GM23338 (cell line): ENCODE measurements at regions not wholly inside any gene's neighbourhood (a gene's known extent, or its start where the extent isn't known, plus 50 kb on each side); places are given as distances from the start of the nearest gene placed in this dataset.

Experiments used
- ATAC-seq: fragments of 200-7000 bp; cut with Tn5 transposase; 3 replicates; pipeline ENCODE4 v1.9.1; 2020
- DNase-seq: peaks from one replicate; pipeline ENCODE4 v3.0.0-alpha.2; 2015; ENCODE audit warnings: low spot score
- H2AFZ ChIP-seq: fragments of 200-600 bp; sonication (generic); 2 replicates; pipeline ENCODE4 v1.8.0; 2016; ENCODE audit warnings: antibody characterized with exemption, mild to moderate bottlenecking, moderate library complexity
- H3F3A ChIP-seq: fragments of 200-600 bp; sonication (generic); replicated peaks from 2 replicates; pipeline ENCODE4 v1.8.0; 2017; ENCODE audit warnings: antibody characterized with exemption, mixed run types, low read depth
- H3K27ac ChIP-seq: fragments of 200-600 bp; sonication (generic); 2 replicates; pipeline ENCODE4 v1.6.1; 2016; ENCODE audit warnings: low read depth
- H3K27me3 ChIP-seq: fragments of 200-600 bp; sonication (generic); 2 replicates; pipeline ENCODE4 v1.8.0; 2016; ENCODE audit warnings: mild to moderate bottlenecking, mixed run types, moderate library complexity; ENCODE audit not compliant: insufficient read depth
- H3K36me3 ChIP-seq: fragments of 200-600 bp; sonication (generic); 2 replicates; pipeline ENCODE4 v1.8.0; 2016; ENCODE audit warnings: mild to moderate bottlenecking; ENCODE audit not compliant: insufficient read depth
- H3K4me1 ChIP-seq: fragments of 200-600 bp; sonication (generic); 2 replicates; pipeline ENCODE4 v1.8.0; 2016; ENCODE audit warnings: mild to moderate bottlenecking, moderate library complexity; ENCODE audit not compliant: insufficient read depth
- H3K4me2 ChIP-seq: fragments of 200-600 bp; sonication (generic); 2 replicates; pipeline ENCODE4 v1.7.1; 2017; ENCODE audit warnings: mixed run types
- H3K4me3 ChIP-seq: fragments of 200-600 bp; sonication (generic); 2 replicates; pipeline ENCODE4 v1.6.1; 2016; ENCODE audit warnings: mixed run types
- H3K79me2 ChIP-seq: fragments of 200-600 bp; sonication (generic); replicated peaks from 2 replicates; pipeline ENCODE4 v1.8.0; 2017; ENCODE audit warnings: mild to moderate bottlenecking; ENCODE audit not compliant: insufficient read depth
- H3K9me2 ChIP-seq: fragments of 200-600 bp; sonication (generic); 2 replicates; pipeline ENCODE4 v1.8.0; 2017; ENCODE audit not compliant: insufficient read depth
- H4K20me1 ChIP-seq: fragments of 200-600 bp; sonication (generic); replicated peaks from 2 replicates; pipeline ENCODE4 v1.8.0; 2017; ENCODE audit warnings: mild to moderate bottlenecking; ENCODE audit not compliant: insufficient read depth
- H3K27ac Mint-ChIP-seq: 2 replicates; pipeline ENCODE4 v1.8.0; 2020; ENCODE audit warnings: inconsistent platforms, mild to moderate bottlenecking, moderate library complexity, mixed read lengths
- H3K27me3 Mint-ChIP-seq: 3 replicates; pipeline ENCODE4 v1.8.0; 2022; ENCODE audit warnings: low read depth, mild to moderate bottlenecking, moderate library complexity, mixed read lengths, inconsistent platforms; ENCODE audit not compliant: insufficient read depth, poor library complexity
- H3K36me3 Mint-ChIP-seq: 3 replicates; pipeline ENCODE4 v1.8.0; 2021; ENCODE audit warnings: low read depth, mild to moderate bottlenecking, inconsistent platforms, moderate library complexity, mixed read lengths
- H3K4me1 Mint-ChIP-seq: 3 replicates; pipeline ENCODE4 v1.8.0; 2020; ENCODE audit warnings: mild to moderate bottlenecking, inconsistent platforms, mixed read lengths
- H3K4me3 Mint-ChIP-seq: 3 replicates; pipeline ENCODE4 v1.8.0; 2021; ENCODE audit warnings: moderate library complexity, mild to moderate bottlenecking, inconsistent platforms, mixed read lengths
- H3K9me3 Mint-ChIP-seq: 3 replicates; pipeline ENCODE4 v1.8.0; 2020; ENCODE audit warnings: moderate library complexity, mild to moderate bottlenecking, inconsistent platforms, mixed read lengths
- CREB1 ChIP-seq: fragments of 250-450 bp; sonication (Bioruptor Pico); IDR thresholded peaks from 2 replicates; pipeline ENCODE4 v1.5.0; 2020; ENCODE audit warnings: low read depth, mild to moderate bottlenecking, moderate library complexity
- CTCF ChIP-seq, 2 experiments: fragments of 200-600 bp in 1 of 2; sonication (generic) in 1 of 2; conservative IDR thresholded peaks; 2 replicates each; pipeline versions ENCODE4 v1.5.1 to v1.6.1; 2016 to 2017; ENCODE audit warnings: antibody characterized with exemption in 2 of 2, low read depth in 2 of 2, mild to moderate bottlenecking in 2 of 2, moderate library complexity in 1 of 2
- EZH2phosphoT487 ChIP-seq: fragments of 200-600 bp; sonication (generic); IDR thresholded peaks from one replicate; pipeline ENCODE4 v1.8.1; 2018; ENCODE audit warnings: antibody characterized with exemption; ENCODE audit not compliant: unreplicated experiment
- JUNB ChIP-seq: IDR thresholded peaks from one replicate; pipeline ENCODE4 v1.6.1; 2016; ENCODE audit warnings: antibody characterized with exemption; ENCODE audit not compliant: unreplicated experiment
- NANOG ChIP-seq: IDR thresholded peaks from 2 replicates; pipeline ENCODE4 v1.6.1; 2016; ENCODE audit warnings: antibody characterized with exemption, borderline replicate concordance
- POLR2AphosphoS5 ChIP-seq: IDR thresholded peaks from 2 replicates; pipeline ENCODE4 v1.6.1; 2016; ENCODE audit warnings: antibody characterized with exemption, low read depth
- REST ChIP-seq: IDR thresholded peaks from one replicate; pipeline ENCODE4 v1.6.1; 2018; ENCODE audit warnings: antibody characterized with exemption; ENCODE audit not compliant: unreplicated experiment
- STAT1 ChIP-seq: IDR thresholded peaks from one replicate; pipeline ENCODE4 v1.6.1; 2016; ENCODE audit warnings: antibody characterized with exemption; ENCODE audit not compliant: unreplicated experiment
- ZNF114 ChIP-seq: fragments of 250-450 bp; sonication (Bioruptor Pico); IDR thresholded peaks from 2 replicates; pipeline ENCODE4 v1.5.0; 2020; ENCODE audit warnings: mild to moderate bottlenecking, moderate library complexity
- TF ChIP-seq, protein P1 (sequence below): fragments of 250-450 bp; sonication (Bioruptor Pico); IDR thresholded peaks from 2 replicates; pipeline ENCODE4 v1.5.0; 2020; ENCODE audit warnings: mild to moderate bottlenecking, moderate library complexity

GRCh38 chr13:34591900-34592529, 350.1 kb upstream of the NBEA start (continued):
- no peak for TF ChIP-seq CTCF (conservative IDR thresholded peaks at IDR 0.05; ENCODE audit: low read depth in 2 of 2)
- TF ChIP-seq POLR2AphosphoS5, result no peak
- TF ChIP-seq CREB1 (CRISPR knock-in tag), result no peak

GRCh38 chr13:34593658-34594057, 348.4 kb upstream of the NBEA start:
- Histone ChIP-seq H3K79me2 (no peaks in the 10 kb centered on the region), H3K36me3 (no peaks in the 10 kb centered on the region), H3K4me3 (no peak overlapping the region), H4K20me1 (no peaks in the 10 kb centered on the region), H3K4me1 (no peaks in the 10 kb centered on the region), H3K27ac (no peak overlapping the region), H3K4me2 (no peak overlapping the region), H3K9me2 (peaks cover 14% of the 10 kb centered on the region; the same call in 1 of the 2 replicates), H3K27me3 (no peaks in the 10 kb centered on the region), H2AFZ (0 out of 2 replicates have a peak overlapping the region, but pooled peaks have one; percentile 45), H3F3A (no peaks in the 10 kb centered on the region)
- Mint-ChIP-seq H3K36me3 (peaks cover 13% of the 10 kb centered on the region; the same call in 2 of the 3 replicates), H3K27ac (no peak overlapping the region), H3K27me3 (no peaks in the 10 kb centered on the region), H3K9me3 (peaks cover 12% of the 10 kb centered on the region; the same call in 2 of the 3 replicates), H3K4me1 (peaks cover 7% of the 10 kb centered on the region; the same call in 2 of the 3 replicates), H3K4me3 (no peak overlapping the region)
- ATAC-seq (no peak), DNase-seq (no peak)
- no peak for TF ChIP-seq CTCF (conservative IDR thresholded peaks at IDR 0.05; ENCODE audit: low read depth in 2 of 2)
- no peak for TF ChIP-seq JUNB
- TF ChIP-seq ZNF114 (CRISPR knock-in tag), result no peak
- no peak for TF ChIP-seq REST
- TF ChIP-seq EZH2phosphoT487, result no peak
- TF ChIP-seq STAT1, result no peak
- no peak for TF ChIP-seq NANOG
- no peak for TF ChIP-seq POLR2AphosphoS5
- TF ChIP-seq, protein P1, sequence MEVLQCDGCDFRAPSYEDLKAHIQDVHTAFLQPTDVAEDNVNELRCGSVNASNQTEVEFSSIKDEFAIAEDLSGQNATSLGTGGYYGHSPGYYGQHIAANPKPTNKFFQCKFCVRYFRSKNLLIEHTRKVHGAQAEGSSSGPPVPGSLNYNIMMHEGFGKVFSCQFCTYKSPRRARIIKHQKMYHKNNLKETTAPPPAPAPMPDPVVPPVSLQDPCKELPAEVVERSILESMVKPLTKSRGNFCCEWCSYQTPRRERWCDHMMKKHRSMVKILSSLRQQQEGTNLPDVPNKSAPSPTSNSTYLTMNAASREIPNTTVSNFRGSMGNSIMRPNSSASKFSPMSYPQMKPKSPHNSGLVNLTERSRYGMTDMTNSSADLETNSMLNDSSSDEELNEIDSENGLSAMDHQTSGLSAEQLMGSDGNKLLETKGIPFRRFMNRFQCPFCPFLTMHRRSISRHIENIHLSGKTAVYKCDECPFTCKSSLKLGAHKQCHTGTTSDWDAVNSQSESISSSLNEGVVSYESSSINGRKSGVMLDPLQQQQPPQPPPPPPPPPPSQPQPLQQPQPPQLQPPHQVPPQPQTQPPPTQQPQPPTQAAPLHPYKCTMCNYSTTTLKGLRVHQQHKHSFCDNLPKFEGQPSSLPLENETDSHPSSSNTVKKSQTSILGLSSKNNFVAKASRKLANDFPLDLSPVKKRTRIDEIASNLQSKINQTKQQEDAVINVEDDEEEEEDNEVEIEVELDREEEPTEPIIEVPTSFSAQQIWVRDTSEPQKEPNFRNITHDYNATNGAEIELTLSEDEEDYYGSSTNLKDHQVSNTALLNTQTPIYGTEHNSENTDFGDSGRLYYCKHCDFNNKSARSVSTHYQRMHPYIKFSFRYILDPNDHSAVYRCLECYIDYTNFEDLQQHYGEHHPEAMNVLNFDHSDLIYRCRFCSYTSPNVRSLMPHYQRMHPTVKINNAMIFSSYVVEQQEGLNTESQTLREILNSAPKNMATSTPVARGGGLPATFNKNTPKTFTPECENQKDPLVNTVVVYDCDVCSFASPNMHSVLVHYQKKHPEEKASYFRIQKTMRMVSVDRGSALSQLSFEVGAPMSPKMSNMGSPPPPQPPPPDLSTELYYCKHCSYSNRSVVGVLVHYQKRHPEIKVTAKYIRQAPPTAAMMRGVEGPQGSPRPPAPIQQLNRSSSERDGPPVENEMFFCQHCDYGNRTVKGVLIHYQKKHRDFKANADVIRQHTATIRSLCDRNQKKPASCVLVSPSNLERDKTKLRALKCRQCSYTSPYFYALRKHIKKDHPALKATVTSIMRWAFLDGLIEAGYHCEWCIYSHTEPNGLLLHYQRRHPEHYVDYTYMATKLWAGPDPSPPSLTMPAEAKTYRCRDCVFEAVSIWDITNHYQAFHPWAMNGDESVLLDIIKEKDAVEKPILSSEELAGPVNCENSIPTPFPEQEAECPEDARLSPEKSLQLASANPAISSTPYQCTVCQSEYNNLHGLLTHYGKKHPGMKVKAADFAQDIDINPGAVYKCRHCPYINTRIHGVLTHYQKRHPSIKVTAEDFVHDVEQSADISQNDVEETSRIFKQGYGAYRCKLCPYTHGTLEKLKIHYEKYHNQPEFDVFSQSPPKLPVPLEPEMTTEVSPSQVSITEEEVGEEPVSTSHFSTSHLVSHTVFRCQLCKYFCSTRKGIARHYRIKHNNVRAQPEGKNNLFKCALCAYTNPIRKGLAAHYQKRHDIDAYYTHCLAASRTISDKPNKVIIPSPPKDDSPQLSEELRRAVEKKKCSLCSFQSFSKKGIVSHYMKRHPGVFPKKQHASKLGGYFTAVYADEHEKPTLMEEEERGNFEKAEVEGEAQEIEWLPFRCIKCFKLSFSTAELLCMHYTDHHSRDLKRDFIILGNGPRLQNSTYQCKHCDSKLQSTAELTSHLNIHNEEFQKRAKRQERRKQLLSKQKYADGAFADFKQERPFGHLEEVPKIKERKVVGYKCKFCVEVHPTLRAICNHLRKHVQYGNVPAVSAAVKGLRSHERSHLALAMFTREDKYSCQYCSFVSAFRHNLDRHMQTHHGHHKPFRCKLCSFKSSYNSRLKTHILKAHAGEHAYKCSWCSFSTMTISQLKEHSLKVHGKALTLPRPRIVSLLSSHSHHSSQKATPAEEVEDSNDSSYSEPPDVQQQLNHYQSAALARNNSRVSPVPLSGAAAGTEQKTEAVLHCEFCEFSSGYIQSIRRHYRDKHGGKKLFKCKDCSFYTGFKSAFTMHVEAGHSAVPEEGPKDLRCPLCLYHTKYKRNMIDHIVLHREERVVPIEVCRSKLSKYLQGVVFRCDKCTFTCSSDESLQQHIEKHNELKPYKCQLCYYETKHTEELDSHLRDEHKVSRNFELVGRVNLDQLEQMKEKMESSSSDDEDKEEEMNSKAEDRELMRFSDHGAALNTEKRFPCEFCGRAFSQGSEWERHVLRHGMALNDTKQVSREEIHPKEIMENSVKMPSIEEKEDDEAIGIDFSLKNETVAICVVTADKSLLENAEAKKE (CRISPR knock-in tag), result no peak
- no peak for TF ChIP-seq CREB1 (CRISPR knock-in tag)
